Small intestine (tissue), 7 donors: ENCODE measurements at regions not wholly inside any gene's neighbourhood (a gene's known extent, or its start where the extent isn't known, plus 50 kb on each side); places are given as distances from the start of the nearest gene placed in this dataset.

Experiments
- DNase-seq, 2 donors: peaks; one replicate each; pipeline versions ENCODE4 v3.0.0 to v3.0.0-alpha.2; 2013
- FAIRE-seq: peaks from 2 replicates; lab custom pipeline; 2012; peaks lifted over from hg19 to GRCh38; lab: Jason Lieb, UNC
- H3K27ac ChIP-seq, 3 donors: one replicate each; pipeline ENCODE4 v1.5.1; 2013; ENCODE audit warnings: low read length in 2 of 3, mild to moderate bottlenecking in 2 of 3, control low read depth in 1 of 3, inconsistent platforms in 1 of 3, low read depth in 1 of 3, moderate library complexity in 1 of 3
- H3K27me3 ChIP-seq, 3 donors: one replicate each; pipeline ENCODE4 v1.6.1; 2013; ENCODE audit warnings: low read length in 3 of 3, inconsistent platforms in 1 of 3; ENCODE audit not compliant: control insufficient read depth in 3 of 3, insufficient read depth in 3 of 3
- H3K36me3 ChIP-seq, 3 donors: one replicate each; pipeline ENCODE4 v1.6.1; 2013; ENCODE audit warnings: low read length in 3 of 3, inconsistent platforms in 1 of 3, low read depth in 1 of 3, mild to moderate bottlenecking in 1 of 3, moderate library complexity in 1 of 3; ENCODE audit not compliant: control insufficient read depth in 3 of 3, insufficient read depth in 2 of 3
- H3K4me1 ChIP-seq, 3 donors: one replicate each; pipeline ENCODE4 v1.6.1; 2013; ENCODE audit warnings: low read length in 2 of 3, inconsistent platforms in 1 of 3, low read depth in 1 of 3, mild to moderate bottlenecking in 1 of 3, moderate library complexity in 1 of 3; ENCODE audit not compliant: control insufficient read depth in 3 of 3, insufficient read depth in 2 of 3
- H3K4me3 ChIP-seq, 3 donors: one replicate each; pipeline ENCODE4 v1.5.1; 2013; ENCODE audit warnings: low read length in 3 of 3, control low read depth in 1 of 3, inconsistent platforms in 1 of 3, low read depth in 1 of 3, mild to moderate bottlenecking in 1 of 3, moderate library complexity in 1 of 3
- H3K9me3 ChIP-seq, 2 donors: one replicate each; pipeline ENCODE4 v1.6.1; 2013; ENCODE audit warnings: low read depth in 1 of 2, low read length in 1 of 2; ENCODE audit not compliant: control insufficient read depth in 2 of 2, insufficient read depth in 1 of 2
- WGBS, 3 donors: extraction: QIAGEN DNeasy Blood & Tissue Kit; methylation state at CpG; one replicate each; pipeline ENCODE4 v1.1.7; 2013; 5-methylcytosine and 5-hydroxymethylcytosine counted together
- donor health status: healthy with polysubstance abuse.
- donor health status: control.
- donor health status: control.
- donor health status: Bipolar disorder and iron deficiency.
- donor health status: healthy.

DNA sequence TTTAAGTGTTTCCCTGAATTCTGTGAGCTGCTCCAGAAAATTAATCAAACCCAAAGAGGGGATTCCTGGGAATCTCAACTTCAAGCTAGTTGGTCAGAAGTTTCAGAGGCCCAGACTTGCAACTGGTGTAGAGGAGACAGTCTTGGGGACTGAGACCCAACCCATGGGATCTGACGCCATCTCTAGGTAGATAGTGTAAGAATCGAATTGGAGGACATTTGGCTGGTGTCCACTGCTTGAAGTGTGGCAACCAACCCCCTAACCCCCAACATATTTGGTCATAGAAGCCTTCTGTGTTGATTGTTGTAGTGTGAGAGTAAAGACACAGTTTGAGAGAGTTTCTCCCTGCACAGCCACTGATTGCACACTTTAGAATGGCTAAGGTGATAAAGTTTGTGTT, 103.5 kb upstream of the CARMIL1 start:
- peak overlapping the region in 1 of 3 donors; percentile 72 for H3K27ac ChIP-seq
- no peak for FAIRE-seq
- peaks cover 0 to 28% (median 0%) of the 10 kb centered on the region in 3 donors for H3K4me1 ChIP-seq
- H3K4me3 ChIP-seq: no peak overlapping the region
- 63 to 84% (median 73%) methylated on average over 2 of the region's 2 CpGs for WGBS, 3 donors
- no peaks in the 10 kb centered on the region for H3K27me3 ChIP-seq
- no peaks in the 10 kb centered on the region for H3K36me3 ChIP-seq
- DNase-seq: no peak
- H3K9me3 ChIP-seq: no peaks in the 10 kb centered on the region

DNA sequence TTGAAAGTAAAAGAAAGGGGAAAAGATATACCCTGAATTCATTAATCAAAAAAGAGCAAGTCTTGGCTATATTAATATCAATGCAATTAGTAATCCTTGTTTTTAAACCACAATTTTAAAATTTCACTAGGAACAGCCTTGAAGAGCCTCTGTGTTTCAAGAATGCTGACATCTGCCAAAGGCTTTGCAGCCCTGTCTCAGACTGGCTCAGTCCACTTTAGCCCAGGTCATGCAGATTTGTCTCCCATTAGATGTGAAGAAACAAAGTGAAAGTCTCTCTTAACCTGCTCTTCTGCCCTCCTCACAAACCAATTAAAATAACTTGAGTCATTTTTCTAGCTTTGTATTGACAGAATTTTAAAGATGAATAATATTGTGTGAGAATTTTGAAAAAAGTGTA, 102.7 kb upstream of the CARMIL1 start:
- Histone ChIP-seq H3K4me3 (no peak overlapping the region), H3K4me1 (peaks cover 0 to 28% (median 0%) of the 10 kb centered on the region in 3 donors), H3K27ac (no peak overlapping the region), H3K9me3 (no peaks in the 10 kb centered on the region), H3K36me3 (no peaks in the 10 kb centered on the region), H3K27me3 (no peaks in the 10 kb centered on the region)
- DNase-seq (no peak), FAIRE-seq (no peak)

DNA sequence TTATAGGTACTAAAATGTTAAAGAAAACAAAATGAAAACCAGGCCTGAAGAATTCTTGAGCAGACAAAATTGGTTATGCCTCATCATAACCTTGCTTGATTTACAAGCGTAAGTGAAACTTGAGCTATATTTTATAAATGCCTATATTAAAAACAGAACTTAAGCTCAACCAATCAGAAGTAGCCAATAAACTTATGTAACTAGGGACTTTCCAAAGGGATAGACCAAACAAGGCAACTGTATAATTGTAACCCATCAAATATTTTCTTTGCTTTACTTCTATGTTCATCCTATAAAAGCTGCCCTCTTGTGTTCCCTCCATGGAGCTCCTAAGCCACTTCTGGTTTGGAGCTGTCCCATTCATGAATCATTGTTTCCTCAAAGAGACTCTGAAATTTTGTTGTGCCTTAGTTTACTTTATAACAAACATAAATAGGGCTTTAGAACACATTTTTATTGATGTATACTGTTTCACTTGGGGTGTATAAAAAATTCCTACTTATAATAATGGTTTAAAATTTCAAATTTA, 101.6 kb upstream of the CARMIL1 start:
- 92 to 97% (median 94%) methylated on average over 1 of the region's 1 CpG for WGBS, 3 donors
- no peak for FAIRE-seq
- Histone ChIP-seq H3K4me1 (peaks cover 0 to 28% (median 0%) of the 10 kb centered on the region in 3 donors), H3K4me3 (no peak overlapping the region), H3K27ac (no peak overlapping the region), H3K27me3 (no peaks in the 10 kb centered on the region), H3K36me3 (no peaks in the 10 kb centered on the region), H3K9me3 (no peaks in the 10 kb centered on the region)
- DNase-seq: no peak

DNA sequence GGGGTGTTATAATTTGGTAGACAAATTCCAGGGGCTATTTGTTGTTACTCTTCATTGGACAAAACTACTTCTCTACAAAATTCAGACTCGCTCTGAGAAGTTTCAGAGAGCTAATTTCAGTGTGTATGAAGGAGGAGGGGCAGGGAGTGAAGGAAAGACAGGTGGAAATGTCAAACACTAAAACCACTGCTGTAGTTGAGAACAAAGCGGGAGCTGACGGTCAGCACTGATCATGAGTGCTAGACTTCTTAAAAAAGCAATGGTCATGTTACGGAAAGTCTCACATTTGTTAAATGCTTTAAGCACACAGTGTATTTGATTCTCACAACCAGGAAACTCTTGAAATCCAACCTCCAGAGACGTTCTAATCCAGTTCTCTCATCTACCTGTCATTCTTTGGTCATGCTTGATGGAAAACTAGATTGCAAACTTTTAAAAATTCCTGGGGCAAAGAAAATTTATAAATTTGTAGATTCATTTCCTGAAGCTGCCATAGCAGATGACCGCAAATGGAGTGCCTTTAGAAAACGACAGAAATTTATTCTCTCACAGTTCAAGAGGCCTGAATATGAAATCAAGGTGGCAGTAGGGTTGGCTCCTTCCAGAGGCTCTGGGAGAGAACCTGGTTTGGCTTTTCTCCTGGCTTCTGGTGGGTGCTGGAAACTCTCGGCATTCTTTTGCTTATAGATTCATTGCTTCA, 100.7 kb upstream of the CARMIL1 start:
- H3K9me3 ChIP-seq: no peaks in the 10 kb centered on the region
- H3K27me3 ChIP-seq: no peaks in the 10 kb centered on the region
- peaks cover 0 to 21% (median 0%) of the 10 kb centered on the region in 3 donors for H3K4me1 ChIP-seq
- FAIRE-seq (no peak), DNase-seq (no peak)
- peak overlapping the region in 1 of 3 donors; percentile 50 for H3K27ac ChIP-seq
- H3K4me3 ChIP-seq: no peak overlapping the region
- WGBS, 3 donors: 74 to 89% (median 75%) methylated on average over 8 of the region's 8 CpGs
- H3K36me3 ChIP-seq: no peaks in the 10 kb centered on the region

DNA sequence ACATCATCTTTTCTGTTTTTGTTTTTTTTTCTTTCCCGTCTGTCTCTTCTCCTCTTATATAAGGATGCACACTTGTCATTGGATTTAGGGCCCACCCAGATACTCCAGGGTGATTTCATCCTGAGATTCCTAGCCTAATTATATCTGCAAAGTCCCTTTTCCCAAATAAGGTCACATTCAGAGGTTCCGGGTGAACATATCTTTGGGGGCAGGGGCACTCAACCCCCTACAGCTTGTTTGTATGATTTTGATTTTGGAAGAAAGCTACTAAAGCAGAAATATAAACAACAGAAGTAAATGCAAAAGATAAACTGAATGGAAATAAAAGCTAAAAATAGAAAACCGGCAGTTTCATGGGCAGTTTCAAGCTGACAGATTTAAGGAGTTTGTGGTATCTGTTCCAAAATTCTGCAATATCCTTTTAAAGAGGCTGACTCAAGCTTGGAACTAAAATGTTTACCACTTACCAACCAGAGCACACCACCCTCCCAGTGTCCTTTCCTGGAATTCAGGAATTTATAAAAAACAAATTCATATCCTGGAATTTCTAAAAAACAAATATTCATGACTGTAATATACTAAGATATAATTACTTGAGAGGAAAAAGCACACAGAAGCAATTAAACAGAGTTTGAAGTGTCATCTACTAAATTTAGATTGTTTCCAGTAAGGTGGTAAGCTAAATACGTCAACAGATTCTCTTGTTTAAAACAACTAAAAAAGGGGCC, 100.0 kb upstream of the CARMIL1 start:
- no peak for DNase-seq
- peaks cover 0 to 16% (median 0%) of the 10 kb centered on the region in 3 donors for H3K4me1 ChIP-seq
- no peaks in the 10 kb centered on the region for H3K36me3 ChIP-seq
- H3K4me3 ChIP-seq: no peak overlapping the region
- no peaks in the 10 kb centered on the region for H3K9me3 ChIP-seq
- 39 to 81% (median 58%) methylated on average over 4 of the region's 4 CpGs for WGBS, 3 donors
- FAIRE-seq: no peak
- H3K27me3 ChIP-seq: no peaks in the 10 kb centered on the region
- H3K27ac ChIP-seq: peak overlapping the region in 1 of 3 donors; percentile 6

DNA sequence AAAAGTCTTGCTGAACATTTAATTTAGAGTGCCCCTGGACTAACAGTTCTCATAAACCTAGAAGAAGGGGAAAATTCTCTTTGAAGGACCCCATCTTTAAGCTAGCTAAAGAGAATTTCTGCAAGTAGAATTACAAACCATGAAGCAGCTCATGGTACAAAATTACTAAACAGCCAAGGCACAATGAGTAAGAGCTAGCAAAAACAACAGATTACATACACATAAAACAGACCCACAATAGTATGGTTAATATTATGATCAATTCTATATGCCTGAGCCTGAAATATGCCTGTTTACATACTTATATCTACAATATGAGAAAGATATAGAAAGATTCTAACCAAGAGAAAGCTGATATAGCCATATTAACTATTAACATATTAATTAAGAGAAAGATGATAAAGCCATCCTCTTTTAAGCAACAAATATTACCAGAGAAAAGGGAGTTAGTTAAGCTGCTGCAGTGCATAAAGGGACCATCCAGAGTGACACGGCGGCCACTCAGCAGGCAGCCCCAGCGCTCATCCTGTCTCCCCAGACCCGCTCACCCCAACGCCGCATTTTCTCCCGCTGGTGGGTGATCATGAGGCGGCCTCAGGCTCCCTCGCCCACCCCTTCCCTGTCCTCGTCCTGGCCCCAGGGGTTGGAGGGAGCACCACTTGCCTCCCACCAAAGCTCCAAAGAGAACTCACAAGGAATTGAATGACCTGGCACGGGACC, 98.4 kb upstream of the CARMIL1 start:
- H3K4me3 ChIP-seq: no peak overlapping the region
- no peaks in the 10 kb centered on the region for H3K36me3 ChIP-seq
- no peaks in the 10 kb centered on the region for H3K27me3 ChIP-seq
- no peaks in the 10 kb centered on the region for H3K9me3 ChIP-seq
- WGBS, 3 donors: 83 to 91% (median 90%) methylated on average over 11 of the region's 11 CpGs
- peaks cover 0 to 2% (median 0%) of the 10 kb centered on the region in 3 donors for H3K4me1 ChIP-seq
- no peak overlapping the region for H3K27ac ChIP-seq
- FAIRE-seq: no peak
- no peak for DNase-seq

DNA sequence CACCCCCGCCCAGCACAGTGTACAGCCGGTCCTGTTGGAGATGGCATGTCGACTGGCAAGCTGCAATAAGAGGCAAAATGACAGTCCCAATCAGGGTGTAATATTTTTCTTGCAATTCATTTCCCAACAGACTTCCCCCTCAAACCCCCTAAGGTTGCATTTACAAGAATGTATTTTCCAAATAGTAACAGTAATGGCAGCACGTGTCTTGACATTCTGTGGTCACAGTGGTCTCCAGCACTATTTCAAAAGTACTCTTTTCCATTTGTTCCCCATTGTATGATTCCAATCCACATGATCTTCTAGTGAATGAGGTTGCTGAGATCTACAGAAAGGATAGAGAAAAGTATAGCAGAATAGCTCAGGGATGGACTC, 97.8 kb upstream of the CARMIL1 start:
- no peak for DNase-seq
- Histone ChIP-seq H3K4me3 (no peak overlapping the region), H3K36me3 (no peaks in the 10 kb centered on the region), H3K4me1 (no peaks in the 10 kb centered on the region), H3K27me3 (no peaks in the 10 kb centered on the region), H3K9me3 (no peaks in the 10 kb centered on the region), H3K27ac (no peak overlapping the region)
- FAIRE-seq: no peak
- 70 to 87% (median 86%) methylated on average over 4 of the region's 4 CpGs for WGBS, 3 donors

DNA sequence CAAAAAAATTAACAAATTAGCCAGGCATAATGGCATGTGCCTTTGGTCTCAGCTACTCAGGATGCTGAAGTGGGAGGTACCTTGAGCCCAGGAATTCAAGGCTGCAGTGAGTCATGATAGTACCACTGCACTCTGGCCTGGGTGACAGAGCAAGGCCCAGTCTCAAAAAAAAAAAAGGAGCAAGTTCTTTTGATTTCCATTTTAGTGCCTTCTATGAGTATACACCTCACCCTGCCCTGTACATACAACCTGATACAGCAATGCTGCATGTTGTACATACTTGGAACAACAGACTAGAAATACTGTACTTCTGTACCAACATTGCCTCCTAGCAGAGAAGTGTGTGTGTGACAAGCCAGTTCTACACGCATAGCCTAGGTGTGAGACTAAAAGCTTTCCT, 97.3 kb upstream of the CARMIL1 start:
- no peak for DNase-seq
- Histone ChIP-seq H3K4me1 (no peaks in the 10 kb centered on the region), H3K9me3 (no peaks in the 10 kb centered on the region), H3K36me3 (no peaks in the 10 kb centered on the region), H3K27ac (no peak overlapping the region), H3K27me3 (no peaks in the 10 kb centered on the region), H3K4me3 (no peak overlapping the region)
- FAIRE-seq: no peak
- 88 to 100% (median 98%) methylated on average over 1 of the region's 1 CpG for WGBS, 3 donors
